ENCODE measurements at regions not wholly inside any gene's neighbourhood (a gene's known extent, or its start where the extent isn't known, plus 50 kb on each side); places are given as distances from the start of the nearest gene placed in this dataset.

DNA sequence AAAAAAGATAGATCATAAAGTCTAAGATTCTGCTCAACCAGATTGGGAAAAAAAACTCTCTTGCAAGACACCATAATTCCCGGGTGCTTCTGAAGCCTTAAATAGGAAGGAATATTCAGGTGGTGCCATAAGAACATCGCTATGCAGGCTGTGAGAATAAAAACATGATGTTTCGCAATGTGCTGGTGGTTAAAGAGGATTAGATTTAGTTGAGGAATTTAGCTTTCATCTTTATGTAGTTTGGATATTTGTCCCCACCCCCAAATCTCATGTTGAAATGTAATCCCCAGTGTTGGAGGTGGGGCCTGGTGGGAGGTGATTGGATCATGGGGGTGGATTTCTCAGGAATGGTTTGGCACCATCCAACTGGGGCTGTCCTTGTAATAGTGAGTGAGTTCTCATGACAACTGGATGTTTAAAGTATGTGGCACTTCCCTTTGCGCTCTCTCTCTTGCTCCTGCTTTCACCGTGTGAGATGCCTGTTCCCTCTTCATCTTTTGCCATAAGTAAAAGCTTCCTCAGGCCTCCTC, 132.2 kb downstream of the AKAIN1 start:
- no peak for TF ChIP-seq CTCF (IDR thresholded peaks at IDR 0.05; ENCODE audit: low read depth, low read length)
- Histone ChIP-seq H3K27me3 (no peaks in the 10 kb centered on the region), H3K36me3 (no peaks in the 10 kb centered on the region), H3K9me3 (no peaks in the 10 kb centered on the region), H3K4me3 (ENCODE audit: low read depth, low read length) (no peak overlapping the region), H3K4me1 (no peaks in the 10 kb centered on the region)
- DNase-seq = no peak

DNA sequence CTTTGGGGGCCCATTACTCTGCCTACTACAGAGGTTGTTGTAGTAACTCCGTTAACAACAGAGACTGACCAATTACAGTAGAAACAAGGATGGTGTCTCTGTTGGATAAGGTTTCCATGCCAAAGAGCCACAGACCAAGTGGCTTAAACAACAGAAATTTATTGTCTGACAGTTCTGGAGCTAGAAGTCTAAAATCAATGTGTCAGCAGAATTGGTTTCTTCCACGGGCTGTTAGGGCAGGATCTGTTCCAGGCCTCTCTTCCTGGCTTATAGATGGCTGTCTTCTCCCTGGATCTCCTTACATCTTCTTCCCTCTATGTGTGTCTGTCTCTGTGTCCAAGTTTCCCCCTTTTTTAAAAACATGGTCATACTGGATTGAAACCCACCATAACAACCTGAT, 135.3 kb downstream of the AKAIN1 start:
- no peak for TF ChIP-seq CTCF (IDR thresholded peaks at IDR 0.05; ENCODE audit: low read depth, low read length)
- Histone ChIP-seq H3K4me3 (ENCODE audit: low read depth, low read length) (no peak overlapping the region), H3K27me3 (no peaks in the 10 kb centered on the region), H3K36me3 (no peaks in the 10 kb centered on the region), H3K4me1 (no peaks in the 10 kb centered on the region), H3K9me3 (no peaks in the 10 kb centered on the region)
- DNase-seq = no peak

DNA sequence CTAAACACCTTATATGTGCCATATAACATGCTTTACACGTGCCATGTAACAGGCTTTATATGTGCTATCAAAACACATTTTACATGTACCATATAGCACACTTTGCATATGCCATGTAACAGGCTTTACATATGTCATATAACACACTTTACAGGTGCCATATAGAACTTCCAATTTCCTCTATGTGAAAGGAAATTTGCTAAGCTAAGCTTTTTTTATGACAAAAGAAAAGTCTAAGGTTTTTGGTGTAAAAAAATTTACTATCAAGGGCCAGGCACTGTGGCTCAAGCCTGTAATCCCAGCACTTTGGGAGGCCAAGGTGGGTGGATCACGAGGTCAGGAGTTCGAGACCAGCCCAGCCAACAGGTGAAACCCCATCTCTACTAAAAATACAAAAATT, 136.5 kb downstream of the AKAIN1 start:
- no peaks in the 10 kb centered on the region for H3K4me1 ChIP-seq
- H3K36me3 ChIP-seq = no peaks in the 10 kb centered on the region
- no peak for DNase-seq
- TF ChIP-seq CTCF (IDR thresholded peaks at IDR 0.05; ENCODE audit: low read depth, low read length) = no peak
- H3K9me3 ChIP-seq = no peaks in the 10 kb centered on the region
- H3K27me3 ChIP-seq = no peaks in the 10 kb centered on the region
- H3K4me3 ChIP-seq (ENCODE audit: low read depth, low read length) = no peak overlapping the region

DNA sequence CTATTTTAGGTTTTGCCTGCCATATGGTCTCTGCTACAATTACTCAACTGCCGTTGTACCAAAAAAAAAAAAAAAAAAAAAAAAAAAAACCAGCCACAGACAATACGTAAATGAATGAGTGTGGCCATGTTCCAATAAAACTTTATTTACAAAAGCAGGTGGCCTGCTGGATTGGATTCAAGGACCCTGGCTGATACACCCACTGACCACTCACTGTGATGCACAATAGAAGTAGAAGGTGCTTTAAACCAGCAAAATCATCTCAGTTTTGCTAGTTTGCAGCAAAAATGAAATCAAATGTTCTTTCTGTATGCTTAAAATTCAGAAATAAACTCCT, 137.4 kb downstream of the AKAIN1 start:
- no peak for DNase-seq
- no peaks in the 10 kb centered on the region for H3K4me1 ChIP-seq
- H3K9me3 ChIP-seq = no peaks in the 10 kb centered on the region
- no peak overlapping the region for H3K4me3 ChIP-seq (ENCODE audit: low read depth, low read length)
- H3K27me3 ChIP-seq = no peaks in the 10 kb centered on the region
- no peak for TF ChIP-seq CTCF (IDR thresholded peaks at IDR 0.05; ENCODE audit: low read depth, low read length)
- no peaks in the 10 kb centered on the region for H3K36me3 ChIP-seq

GRCh38 chr18:5058768-5059695, 138.0 kb downstream of the AKAIN1 start:
- Histone ChIP-seq H3K27me3 (no peaks in the 10 kb centered on the region), H3K4me1 (no peaks in the 10 kb centered on the region), H3K9me3 (no peaks in the 10 kb centered on the region), H3K36me3 (no peaks in the 10 kb centered on the region), H3K4me3 (ENCODE audit: low read depth, low read length) (no peak overlapping the region)
- DNase-seq = no peak
- no peak for TF ChIP-seq CTCF (IDR thresholded peaks at IDR 0.05; ENCODE audit: low read depth, low read length)
